ENCODE measurements at regions not wholly inside any gene's neighbourhood (a gene's known extent, or its start where the extent isn't known, plus 50 kb on each side); places are given as distances from the start of the nearest gene placed in this dataset.

GRCh38 chr6:77055711-77056110 is 407.6 kb downstream of the HTR1B start:
- H3K27me3 ChIP-seq (ENCODE audit: insufficient read depth, poor library complexity, severe bottlenecking): no peaks in the 10 kb centered on the region

GRCh38 chr6:77040568-77041195 is 422.6 kb downstream of the HTR1B start:
- Histone ChIP-seq H3K27me3 (ENCODE audit: insufficient read depth, poor library complexity, severe bottlenecking) (no peaks in the 10 kb centered on the region), H3K4me3 (replicated peaks; ENCODE audit: insufficient read depth, low read length) (no peak overlapping the region), H3K27ac (replicated peaks) (no peak overlapping the region)
- TF ChIP-seq POLR2AphosphoS5 (IDR thresholded peaks at IDR 0.05; ENCODE audit: low read depth) (no peak), CTCF (IDR thresholded peaks at IDR 0.05; ENCODE audit: insufficient read depth, low read length) (no peak), REST (IDR thresholded peaks at IDR 0.05; ENCODE audit: insufficient replicate concordance, low read depth) (no peak), SPI1 (IDR thresholded peaks at IDR 0.05; ENCODE audit: borderline replicate concordance, low read depth) (no peak), GABPA (IDR thresholded peaks at IDR 0.05; ENCODE audit: low read depth) (no peak)
- DNase-seq (ENCODE audit: low read depth in 1 of 2, low spot score in 1 of 2): no peak

More at GRCh38 chr6:77055711-77056110, 407.6 kb downstream of the HTR1B start:
- Histone ChIP-seq H3K27ac (replicated peaks) (no peak overlapping the region), H3K4me3 (replicated peaks; ENCODE audit: insufficient read depth, low read length) (no peak overlapping the region)
- TF ChIP-seq POLR2AphosphoS5 (IDR thresholded peaks at IDR 0.05; ENCODE audit: low read depth): no peak
- no peak for TF ChIP-seq GABPA (IDR thresholded peaks at IDR 0.05; ENCODE audit: low read depth)
- TF ChIP-seq REST (IDR thresholded peaks at IDR 0.05; ENCODE audit: insufficient replicate concordance, low read depth): no peak
- no peak for TF ChIP-seq CTCF (IDR thresholded peaks at IDR 0.05; ENCODE audit: insufficient read depth, low read length)
- no peak for TF ChIP-seq SPI1 (IDR thresholded peaks at IDR 0.05; ENCODE audit: borderline replicate concordance, low read depth)
- DNase-seq (ENCODE audit: low read depth in 1 of 2, low spot score in 1 of 2): no peak

- DNase-seq (ENCODE audit: low read depth in 1 of 2, low spot score in 1 of 2): no peak
- Histone ChIP-seq H3K27me3 (ENCODE audit: insufficient read depth, poor library complexity, severe bottlenecking) (no peaks in the 10 kb centered on the region), H3K27ac (replicated peaks) (no peak overlapping the region), H3K4me3 (replicated peaks; ENCODE audit: insufficient read depth, low read length) (no peak overlapping the region)
- no peak for TF ChIP-seq REST (IDR thresholded peaks at IDR 0.05; ENCODE audit: insufficient replicate concordance, low read depth)
- no peak for TF ChIP-seq GABPA (IDR thresholded peaks at IDR 0.05; ENCODE audit: low read depth)
Measured at GRCh38 chr6:77038807-77039206, 424.5 kb downstream of the HTR1B start.

All from HL-60 (cell line).